DOHH2 (cell line): ENCODE measurements at regions not wholly inside any gene's neighbourhood (a gene's known extent, or its start where the extent isn't known, plus 50 kb on each side); places are given as distances from the start of the nearest gene placed in this dataset.

ENCODE experiments used
- H3F3A ChIP-seq: fragments of 200-600 bp; sonication (generic), shearing (Covaris generic); 2 replicates; pipeline ENCODE4 v1.6.0; 2016; ENCODE audit warnings: antibody characterized with exemption, mild to moderate bottlenecking; ENCODE audit not compliant: control insufficient read depth, insufficient read depth
- H3K27ac ChIP-seq: fragments of 200-600 bp; sonication (generic); 2 replicates; pipeline ENCODE4 v1.5.1; 2014; ENCODE audit warnings: low read depth, mild to moderate bottlenecking, low read length, moderate library complexity
- H3K27me3 ChIP-seq: fragments of 200-600 bp; sonication (generic); 2 replicates; pipeline ENCODE4 v1.6.1; 2014; ENCODE audit warnings: mild to moderate bottlenecking, low read length, mixed read lengths; ENCODE audit not compliant: control insufficient read depth
- H3K36me3 ChIP-seq: fragments of 200-600 bp; sonication (generic); 2 replicates; pipeline ENCODE4 v1.6.1; 2014; ENCODE audit warnings: mild to moderate bottlenecking, low read length, moderate library complexity, mixed read lengths; ENCODE audit not compliant: control insufficient read depth
- H3K4me1 ChIP-seq: fragments of 200-600 bp; sonication (generic); 2 replicates; pipeline ENCODE4 v1.6.1; 2014; ENCODE audit warnings: mild to moderate bottlenecking, low read length, mixed read lengths; ENCODE audit not compliant: control insufficient read depth
- H3K4me2 ChIP-seq: fragments of 200-600 bp; sonication (generic); 2 replicates; pipeline ENCODE4 v1.6.0; 2014; ENCODE audit warnings: mild to moderate bottlenecking, low read length, moderate library complexity
- H3K4me3 ChIP-seq: fragments of 200-600 bp; sonication (generic); 2 replicates; pipeline ENCODE4 v1.5.1; 2014; ENCODE audit warnings: mild to moderate bottlenecking, low read length, mixed read lengths
- H3K79me2 ChIP-seq: fragments of 200-600 bp; sonication (generic); 2 replicates; pipeline ENCODE4 v1.6.1; 2014; ENCODE audit warnings: mild to moderate bottlenecking, low read length, mixed read lengths; ENCODE audit not compliant: control insufficient read depth
- H3K9me2 ChIP-seq: fragments of 200-600 bp; sonication (generic); replicated peaks from 2 replicates; pipeline ENCODE4 v1.6.1; 2014; ENCODE audit warnings: mild to moderate bottlenecking, low read length, mixed read lengths; ENCODE audit not compliant: control insufficient read depth
- H3K9me3 ChIP-seq: fragments of 200-600 bp; sonication (generic); 2 replicates; pipeline ENCODE4 v1.6.1; 2014; ENCODE audit warnings: antibody characterized with exemption, low read length, mixed read lengths; ENCODE audit not compliant: control insufficient read depth, insufficient read depth
- H4K20me1 ChIP-seq: fragments of 200-600 bp; sonication (generic); 2 replicates; pipeline ENCODE4 v1.6.0; 2014; ENCODE audit warnings: low read depth, mild to moderate bottlenecking, antibody characterized with exemption, low read length, moderate library complexity; ENCODE audit not compliant: control insufficient read depth, insufficient read depth
- CTCF ChIP-seq: fragments of 200-600 bp; sonication (generic); IDR thresholded peaks from one replicate; pipeline ENCODE4 v1.5.1; 2014; ENCODE audit warnings: antibody characterized with exemption, mild to moderate bottlenecking, low read depth, low read length; ENCODE audit not compliant: poor library complexity, severe bottlenecking
- EZH2phosphoT487 ChIP-seq: fragments of 200-600 bp; sonication (generic); IDR thresholded peaks from 2 replicates; pipeline ENCODE4 v1.6.1; 2017; ENCODE audit warnings: borderline replicate concordance, mild to moderate bottlenecking, antibody characterized with exemption, low read length, moderate library complexity, mixed read lengths

- H3K79me2 ChIP-seq, result no peaks in the 10 kb centered on the region
- TF ChIP-seq EZH2phosphoT487 (no peak), CTCF (no peak)
- no peaks in the 10 kb centered on the region for H3K9me2 ChIP-seq
- H3K4me2 ChIP-seq, result no peak overlapping the region
- H4K20me1 ChIP-seq, result no peaks in the 10 kb centered on the region
- H3K27me3 ChIP-seq, result no peaks in the 10 kb centered on the region
- H3K27ac ChIP-seq, result no peak overlapping the region
- no peaks in the 10 kb centered on the region for H3K36me3 ChIP-seq
- H3F3A ChIP-seq, result no peaks in the 10 kb centered on the region
- no peaks in the 10 kb centered on the region for H3K9me3 ChIP-seq
- no peak overlapping the region for H3K4me3 ChIP-seq
- H3K4me1 ChIP-seq, result no peaks in the 10 kb centered on the region
Observed at GRCh38 chr2:65818873-65819451, 386.6 kb upstream of the SPRED2 start.

- no peaks in the 10 kb centered on the region for H3K9me2 ChIP-seq
- TF ChIP-seq EZH2phosphoT487, result no peak
- TF ChIP-seq CTCF, result no peak
- H3K27me3 ChIP-seq, result no peaks in the 10 kb centered on the region
- H3K4me2 ChIP-seq, result no peak overlapping the region
- H4K20me1 ChIP-seq, result no peaks in the 10 kb centered on the region
- H3F3A ChIP-seq, result no peaks in the 10 kb centered on the region
- H3K4me3 ChIP-seq, result no peak overlapping the region
- no peaks in the 10 kb centered on the region for H3K9me3 ChIP-seq
- H3K79me2 ChIP-seq, result no peaks in the 10 kb centered on the region
- no peaks in the 10 kb centered on the region for H3K36me3 ChIP-seq
- H3K27ac ChIP-seq, result no peak overlapping the region
- H3K4me1 ChIP-seq, result no peaks in the 10 kb centered on the region
Observed at GRCh38 chr2:65813631-65814173, 381.3 kb upstream of the SPRED2 start.

- H3K27ac ChIP-seq, result no peak overlapping the region
- no peak overlapping the region for H3K4me3 ChIP-seq
- no peak overlapping the region for H3K4me2 ChIP-seq
- H3K27me3 ChIP-seq, result no peaks in the 10 kb centered on the region
- no peaks in the 10 kb centered on the region for H3F3A ChIP-seq
- H3K36me3 ChIP-seq, result no peaks in the 10 kb centered on the region
- no peaks in the 10 kb centered on the region for H3K79me2 ChIP-seq
- H4K20me1 ChIP-seq, result no peaks in the 10 kb centered on the region
- no peaks in the 10 kb centered on the region for H3K9me3 ChIP-seq
- H3K9me2 ChIP-seq, result no peaks in the 10 kb centered on the region
- TF ChIP-seq EZH2phosphoT487 (no peak), CTCF (no peak)
- H3K4me1 ChIP-seq, result no peaks in the 10 kb centered on the region
Observed at GRCh38 chr2:65812887-65813286, 380.5 kb upstream of the SPRED2 start.
